Keratinocyte (primary cell): ENCODE measurements at regions not wholly inside any gene's neighbourhood (a gene's known extent, or its start where the extent isn't known, plus 50 kb on each side); places are given as distances from the start of the nearest gene placed in this dataset.
"Not testable (repeated sequence)": the region's sequence is repeated elsewhere in the genome, so short reads cannot be mapped to it uniquely, and the experiment has no call there.

Source experiments
- CTCF ChIP-seq, 3 experiments: IDR thresholded peaks in 1 of 3; conservative IDR thresholded peaks in 1 of 3; optimal IDR thresholded peaks in 1 of 3; 2 replicates in 2 of 3; 3 replicates in 1 of 3; pipeline versions ENCODE3 to v1.5.1; 2011; ENCODE audit warnings: low read length in 3 of 3, mild to moderate bottlenecking in 3 of 3, moderate library complexity in 2 of 3, control low read depth in 1 of 3, inconsistent platforms in 1 of 3; ENCODE audit not compliant: insufficient read depth in 2 of 3; ENCODE audit errors: extremely low read depth in 1 of 3
- EZH2 ChIP-seq: IDR thresholded peaks from one replicate; pipeline ENCODE4 v1.6.1; 2012; ENCODE audit warnings: inconsistent platforms, mild to moderate bottlenecking, low read length, moderate library complexity

DNA sequence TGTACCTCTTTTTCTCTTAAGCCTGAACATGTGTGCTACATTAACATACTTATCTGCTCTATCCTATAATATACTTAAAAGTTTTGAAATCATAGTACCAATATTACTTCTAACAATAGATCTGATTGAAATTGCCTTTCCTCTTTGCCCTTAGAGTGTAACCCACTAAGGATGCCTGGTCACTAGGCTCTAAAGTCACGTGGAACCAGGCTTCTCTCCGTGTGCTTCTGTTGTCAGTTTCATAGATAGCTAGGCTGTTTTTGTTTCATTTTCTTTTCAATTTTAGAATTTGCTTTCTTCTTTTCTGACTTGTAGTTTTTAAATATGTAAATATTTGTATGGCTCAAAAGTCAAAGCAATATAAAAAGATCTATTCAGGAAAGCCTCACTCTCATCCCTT is 100.5 kb upstream of the PZP start:
- TF ChIP-seq CTCF (optimal IDR thresholded peaks at IDR 0.05 in 1 of 3, IDR thresholded peaks at IDR 0.05 in 1 of 3, conservative IDR thresholded peaks at IDR 0.05 in 1 of 3; ENCODE audit: extremely low read depth in 1 of 3, insufficient read depth in 2 of 3, low read length in 3 of 3); EZH2: not testable (repeated sequence)
